ENCODE measurements at regions not wholly inside any gene's neighbourhood (a gene's known extent, or its start where the extent isn't known, plus 50 kb on each side); places are given as distances from the start of the nearest gene placed in this dataset.

GRCh38 chr5:2856206-2856605, 104.7 kb upstream of the IRX2 start:
- no peak overlapping the region for H2AK5ac ChIP-seq (ENCODE audit: low read depth, low read length)
- H3K27ac ChIP-seq (ENCODE audit: low read depth, low read length), result no peak overlapping the region
- no peaks in the 10 kb centered on the region for H3K36me3 ChIP-seq (ENCODE audit: control insufficient read depth in 2 of 4, insufficient read depth in 4 of 4, low read length in 3 of 4)
- H3K18ac ChIP-seq (ENCODE audit: extremely low read depth, low read length), result no peak overlapping the region
- no peak overlapping the region for H4K8ac ChIP-seq (ENCODE audit: extremely low read depth, insufficient read depth, low read length)
- DNase-seq (ENCODE audit: low read depth in 1 of 2, low spot score in 2 of 2), result no peak
- H3K56ac ChIP-seq (replicated peaks; ENCODE audit: insufficient read length, low read depth, low read length), result no peak overlapping the region
- H2BK12ac ChIP-seq (ENCODE audit: low read depth, low read length), result no peak overlapping the region
- H2AFZ ChIP-seq (ENCODE audit: low read length), result no peak overlapping the region
- no peak overlapping the region for H2BK20ac ChIP-seq (ENCODE audit: low read length)
- H3K4ac ChIP-seq (replicated peaks; ENCODE audit: insufficient read length, low read depth, low read length), result no peak overlapping the region
- H4K91ac ChIP-seq (replicated peaks; ENCODE audit: insufficient read length, low read length), result no peak overlapping the region
- no peaks in the 10 kb centered on the region for H3K79me2 ChIP-seq (ENCODE audit: control insufficient read depth in 1 of 2, insufficient read depth in 2 of 2, low read length in 2 of 2)
- H3K14ac ChIP-seq (ENCODE audit: insufficient read length), result no peak overlapping the region
- no peak overlapping the region for H3K4me3 ChIP-seq (ENCODE audit: extremely low read depth in 1 of 4, insufficient read depth in 2 of 4, low read depth in 3 of 4, low read length in 4 of 4)
- no peak overlapping the region for H2BK120ac ChIP-seq (replicated peaks; ENCODE audit: low read depth, low read length)
- WGBS, 2 experiments (ENCODE audit: extremely low coverage in 1 of 2, insufficient coverage in 1 of 2, insufficient read length in 1 of 2, insufficient replicate concordance in 2 of 2, low coverage in 1 of 2, low lambda C conversion rate in 2 of 2, missing lambda C conversion rate in 1 of 2), result 95% methylated on average over 13 of the region's 13 CpGs; no CpG with 5 or more reads in 1 of the 2 experiments
- no peak overlapping the region for H2BK5ac ChIP-seq (ENCODE audit: low read depth, low read length)
- no peaks in the 10 kb centered on the region for H3K9me3 ChIP-seq (ENCODE audit: insufficient read depth in 2 of 2, low read depth in 1 of 2, low read length in 1 of 2)
- no peaks in the 10 kb centered on the region for H3K27me3 ChIP-seq (replicated peaks in 1 of 4; ENCODE audit: control insufficient read depth in 3 of 4, extremely low read depth in 1 of 4, insufficient read depth in 3 of 4, low read length in 3 of 4)
- POLR2A ChIA-PET (ENCODE audit: partially characterized antibody), result no interaction called here
- H4K20me1 ChIP-seq (replicated peaks in 1 of 2; ENCODE audit: control insufficient read depth in 1 of 2, insufficient read depth in 2 of 2, low read length in 2 of 2), result no peaks in the 10 kb centered on the region
- CTCF ChIA-PET (ENCODE audit: partially characterized antibody), result no interaction called here
- 0 out of 7 replicates have a peak, but pooled peaks cover 0 to 3% (median 1%) of the 10 kb centered on the region in 4 experiments for H3K4me1 ChIP-seq (replicated peaks in 1 of 4; ENCODE audit: control insufficient read depth in 3 of 4, insufficient read depth in 4 of 4, low read length in 3 of 4)
- no peak overlapping the region for H3K23ac ChIP-seq (ENCODE audit: insufficient read length)
- H3K23me2 ChIP-seq (ENCODE audit: low read depth, low read length), result no peaks in the 10 kb centered on the region
- no peak for FAIRE-seq
- no peak overlapping the region for H2BK15ac ChIP-seq (ENCODE audit: low read length)
- no peak overlapping the region for H3K9ac ChIP-seq (replicated peaks in 1 of 4; ENCODE audit: extremely low read depth in 1 of 4, low read depth in 3 of 4, low read length in 3 of 4)
- no peaks in the 10 kb centered on the region for H3K79me1 ChIP-seq (ENCODE audit: low read depth, low read length)
- no peak overlapping the region for H4K5ac ChIP-seq (ENCODE audit: insufficient read length, low read depth, low read length)
- no peak overlapping the region for H3K4me2 ChIP-seq (ENCODE audit: insufficient read depth in 1 of 2, low read depth in 2 of 2, low read length in 2 of 2)
- no peak for TF ChIP-seq E2F6 (IDR thresholded peaks at IDR 0.05)
- TF ChIP-seq BACH1 (IDR thresholded peaks at IDR 0.05; ENCODE audit: low read length), result no peak
- no peak for TF ChIP-seq SP4 (IDR thresholded peaks at IDR 0.05; ENCODE audit: low read length)
- no peak for TF ChIP-seq TEAD4 (IDR thresholded peaks at IDR 0.05; ENCODE audit: low read depth, low read length)
- TF ChIP-seq CTCF (IDR thresholded peaks at IDR 0.05; ENCODE audit: control extremely low read depth in 1 of 3, insufficient read depth in 1 of 3, low read depth in 1 of 3, low read length in 3 of 3), result no peak
- TF ChIP-seq MAFK (IDR thresholded peaks at IDR 0.05; ENCODE audit: low read depth, low read length), result no peak
- no peak for TF ChIP-seq CBX5 (IDR thresholded peaks at IDR 0.05; ENCODE audit: low read depth, low read length)
- no peak for TF ChIP-seq KDM5A (IDR thresholded peaks at IDR 0.05; ENCODE audit: low read length)
- TF ChIP-seq TAF1 (IDR thresholded peaks at IDR 0.05; ENCODE audit: low read depth, low read length), result no peak
- no peak for TF ChIP-seq NANOG (IDR thresholded peaks at IDR 0.05; ENCODE audit: insufficient read depth, low read depth, low read length, poor library complexity, severe bottlenecking)
- no peak for TF ChIP-seq RFX5 (IDR thresholded peaks at IDR 0.05; ENCODE audit: borderline replicate concordance, low read depth, low read length)
- TF ChIP-seq MAX (IDR thresholded peaks at IDR 0.05), result no peak
